ENCODE measurements at regions not wholly inside any gene's neighbourhood (a gene's known extent, or its start where the extent isn't known, plus 50 kb on each side); places are given as distances from the start of the nearest gene placed in this dataset.

DNA sequence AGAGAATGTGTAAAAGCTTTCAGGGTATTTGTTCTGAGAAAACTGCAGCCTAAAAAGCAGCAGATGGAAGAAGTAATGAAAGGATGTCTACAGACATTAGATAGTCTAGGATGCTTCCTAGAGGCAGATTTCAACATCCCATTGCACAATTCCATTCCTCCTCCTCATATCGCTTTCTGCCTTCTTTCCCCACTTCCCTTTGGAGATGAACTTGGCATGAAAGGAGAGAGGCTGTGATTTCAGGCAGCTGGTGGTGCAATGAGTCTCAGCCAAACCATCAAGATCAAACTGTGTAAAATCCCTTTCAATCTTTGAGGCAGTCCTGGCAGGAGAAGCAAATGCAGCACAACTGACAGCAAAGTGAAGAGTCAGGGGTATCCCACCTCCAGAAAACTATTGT is 438.7 kb upstream of the KCNMB2 start:
- TF ChIP-seq POLR2AphosphoS5 (IDR thresholded peaks at IDR 0.05; ENCODE audit: low read depth, low read length): no peak
- TF ChIP-seq POLR2A (IDR thresholded peaks at IDR 0.05; ENCODE audit: low read depth, low read length): no peak

All from GM12891 (cell line).